HepG2 (cell line): ENCODE measurements at regions not wholly inside any gene's neighbourhood (a gene's known extent, or its start where the extent isn't known, plus 50 kb on each side); places are given as distances from the start of the nearest gene placed in this dataset.

Experiments used
- ATAC-seq: fragments of 200-7000 bp; cut with Tn5 transposase; 3 replicates; pipeline ENCODE4 v1.9.1; 2020; ENCODE audit warnings: mild to moderate bottlenecking, moderate library complexity
- BruUV-seq: library from RNA; stranded (reverse); fragments of 400-500 nt; replicated peaks from 2 replicates; lab custom pipeline; 2021; lab: Mats Ljungman, UMichigan
- CTCF ChIA-PET: fragments of 300-600 bp; formaldehyde crosslinking; extraction: SDS; loops from one replicate; lab custom pipeline; 2021; ENCODE audit warnings: low total read pairs, inconsistent platforms, low intra/inter-chr PET ratio; lab: Yijun Ruan, JAX
- POLR2A ChIA-PET: fragments of 350-600 bp; sonication (Branson Sonifier 250); formaldehyde crosslinking; loops from one replicate; lab custom pipeline; 2020; ENCODE audit warnings: antibody characterized with exemption, inconsistent platforms; lab: Yijun Ruan, JAX
- DNase-seq: peaks from one replicate; pipeline ENCODE4 v3.0.0-alpha.2; 2015; ENCODE audit warnings: low spot score
- FAIRE-seq: peaks from 3 replicates; lab custom pipeline; 2011; peaks lifted over from hg19 to GRCh38; lab: Jason Lieb, UNC
- H2AFZ ChIP-seq: one replicate; pipeline ENCODE4 v1.6.1; 2011; ENCODE audit warnings: low read length, inconsistent platforms
- H3K27ac ChIP-seq: fragments of 300-600 bp; 3 replicates; pipeline ENCODE4 v1.8.0; 2011; ENCODE audit warnings: mixed run types, mild to moderate bottlenecking, mixed read lengths, low read length, inconsistent platforms; ENCODE audit not compliant: insufficient read depth; ENCODE audit errors: extremely low read length
- H3K27me3 ChIP-seq, 2 experiments: fragments of 200-600 bp in 1 of 2; 2 replicates in 1 of 2; 3 replicates in 1 of 2; pipeline versions ENCODE4 v1.6.0 to v1.8.0; 2011; ENCODE audit warnings: low read length in 2 of 2, mild to moderate bottlenecking in 2 of 2, moderate library complexity in 2 of 2, inconsistent platforms in 1 of 2; ENCODE audit not compliant: insufficient read depth in 2 of 2, control insufficient read depth in 1 of 2
- H3K36me3 ChIP-seq, 2 experiments: fragments of 200-600 bp in 1 of 2; replicated peaks in 1 of 2; 2 replicates in 1 of 2; 3 replicates in 1 of 2; pipeline versions ENCODE4 v1.5.1 to v1.8.0; 2011; ENCODE audit warnings: low read length in 2 of 2, inconsistent platforms in 1 of 2; ENCODE audit not compliant: insufficient read depth in 2 of 2, control insufficient read depth in 1 of 2
- H3K4me1 ChIP-seq: 2 replicates; pipeline ENCODE4 v1.5.1; 2012; ENCODE audit warnings: low read length, inconsistent platforms; ENCODE audit not compliant: insufficient read depth
- H3K4me2 ChIP-seq: 2 replicates; pipeline ENCODE4 v1.6.0; 2011; ENCODE audit warnings: low read depth, low read length, inconsistent platforms
- H3K4me3 ChIP-seq, 3 experiments: fragments of 200-600 bp in 1 of 3; sonication (generic), shearing (Covaris generic) in 1 of 3; replicated peaks in 1 of 3; 2 replicates each; pipeline ENCODE4 v1.5.1; 2011 to 2016; ENCODE audit warnings: low read length in 3 of 3, inconsistent platforms in 2 of 3, low read depth in 2 of 3, mild to moderate bottlenecking in 2 of 3, control low read depth in 1 of 3, mixed read lengths in 1 of 3; ENCODE audit not compliant: insufficient read depth in 1 of 3
- H3K79me2 ChIP-seq: one replicate; pipeline ENCODE4 v1.6.1; 2011; ENCODE audit warnings: low read length, inconsistent platforms; ENCODE audit not compliant: insufficient read depth
- H3K9ac ChIP-seq: 2 replicates; pipeline ENCODE4 v1.6.0; 2011; ENCODE audit warnings: mild to moderate bottlenecking, low read depth, low read length, inconsistent platforms; ENCODE audit not compliant: insufficient read depth
- H3K9me3 ChIP-seq: 2 replicates; pipeline ENCODE4 v1.5.1; 2012; ENCODE audit warnings: mild to moderate bottlenecking, low read length
- H4K20me1 ChIP-seq: 2 replicates; pipeline ENCODE4 v1.6.0; 2011; ENCODE audit warnings: inconsistent platforms, mild to moderate bottlenecking, low read length, moderate library complexity; ENCODE audit not compliant: insufficient read depth
- CSRNP1 ChIP-seq: sonication (generic); formaldehyde crosslinking; IDR thresholded peaks from 2 replicates; pipeline ENCODE4 v1.8.1; 2023; ENCODE audit warnings: mild to moderate bottlenecking, missing genetic modification reagents
- FOXP4 ChIP-seq: sonication (generic); formaldehyde crosslinking; IDR thresholded peaks from 2 replicates; pipeline ENCODE4 v1.4.0; 2020; ENCODE audit warnings: missing genetic modification reagents
- HMG20B ChIP-seq: conservative IDR thresholded peaks from 2 replicates; pipeline ENCODE4 v1.6.1; 2016; ENCODE audit warnings: missing genetic modification reagents, missing compliant biosample characterization
- NFKB2 ChIP-seq: sonication (generic); formaldehyde crosslinking; IDR thresholded peaks from 2 replicates; pipeline ENCODE4 v1.4.0; 2020; ENCODE audit warnings: missing genetic modification reagents, borderline replicate concordance
- NFKBIZ ChIP-seq: IDR thresholded peaks from 2 replicates; pipeline ENCODE4 v1.6.1; 2018; ENCODE audit warnings: missing genetic modification reagents, missing compliant biosample characterization
- PCBP2 ChIP-seq: fragments of 200-400 bp; formaldehyde crosslinking; optimal IDR thresholded peaks from 2 replicates; pipeline ENCODE3; 2018; ENCODE audit warnings: low read length, low read depth; ENCODE audit not compliant: poor library complexity, severe bottlenecking
- SP4 ChIP-seq: sonication (generic); formaldehyde crosslinking; IDR thresholded peaks from 2 replicates; pipeline ENCODE4 v1.8.1; 2023; ENCODE audit warnings: mild to moderate bottlenecking, missing genetic modification reagents
- STAG1 ChIP-seq: sonication (generic); formaldehyde crosslinking; IDR thresholded peaks from 2 replicates; pipeline ENCODE4 v1.4.0; 2020; ENCODE audit warnings: missing genetic modification reagents
- TEAD2 ChIP-seq: sonication (generic); formaldehyde crosslinking; IDR thresholded peaks from 2 replicates; pipeline ENCODE4 v1.9.0; 2021; ENCODE audit warnings: missing genetic modification reagents
- ZKSCAN8 ChIP-seq: IDR thresholded peaks from 2 replicates; pipeline ENCODE4 v1.6.1; 2016; ENCODE audit warnings: borderline replicate concordance, missing genetic modification reagents, missing compliant biosample characterization
- ZNF484 ChIP-seq: sonication (generic); formaldehyde crosslinking; IDR thresholded peaks from 2 replicates; pipeline ENCODE4 v1.5.1; 2020; ENCODE audit warnings: mild to moderate bottlenecking, low read depth, missing genetic modification reagents, borderline replicate concordance
- ZNF512 ChIP-seq: sonication (generic); formaldehyde crosslinking; IDR thresholded peaks from 2 replicates; pipeline ENCODE4 v1.4.0; 2020; ENCODE audit warnings: mild to moderate bottlenecking, missing genetic modification reagents
- ZNF513 ChIP-seq: sonication (generic); formaldehyde crosslinking; conservative IDR thresholded peaks from 2 replicates; pipeline ENCODE4 v1.5.0; 2020; ENCODE audit warnings: missing genetic modification reagents
- ZNF546 ChIP-seq: sonication (generic); formaldehyde crosslinking; conservative IDR thresholded peaks from 2 replicates; pipeline ENCODE4 v1.8.1; 2023; ENCODE audit warnings: mild to moderate bottlenecking, missing genetic modification reagents
- ZSCAN25 ChIP-seq: sonication (generic); formaldehyde crosslinking; IDR thresholded peaks from 2 replicates; pipeline ENCODE4 v1.8.0; 2022; ENCODE audit warnings: mild to moderate bottlenecking, missing genetic modification reagents
- WGBS: methylation state at CpG from one replicate; pipeline ENCODE4 v1.1.6; 2017; ENCODE audit warnings: low lambda C conversion rate; 5-methylcytosine and 5-hydroxymethylcytosine counted together
- in situ Hi-C: cut with HindIII; loops from 2 replicates; pipeline ENCODE4 v1.10.0; 2017; ENCODE audit warnings: low pct_unique_long_range_greater_than_20kb; ENCODE audit not compliant: extremely low pct_ligation_motif_present
- intact Hi-C: fragments of 100-400 bp; cut with micrococcal nuclease; formaldehyde crosslinking; loops from one replicate; pipeline ENCODE4 v1.10.0; 2022; ENCODE audit not compliant: unreplicated experiment

- Histone ChIP-seq H3K4me3 (no peak overlapping the region), H3K27me3 (no peaks in the 10 kb centered on the region; a peak in 1 of 5 replicates), H3K79me2 (no peaks in the 10 kb centered on the region), H3K9ac (no peak overlapping the region), H3K4me2 (no peak overlapping the region), H3K36me3 (no peaks in the 10 kb centered on the region), H4K20me1 (no peaks in the 10 kb centered on the region), H2AFZ (no peak overlapping the region), H3K9me3 (no peaks in the 10 kb centered on the region), H3K27ac (no peak overlapping the region), H3K4me1 (no peaks in the 10 kb centered on the region)
- 37% methylated on average over 3 of the region's 3 CpGs for WGBS
- ATAC-seq: no peak
- FAIRE-seq: no peak
- ChIA-PET CTCF (no interaction called here), POLR2A (no interaction called here)
- DNase-seq: no peak
- intact Hi-C loops (no loop called here), in situ Hi-C loops (no loop called here)
- TF ChIP-seq ZNF512 (CRISPR knock-in tag) (no peak), ZKSCAN8 (CRISPR knock-in tag) (no peak), PCBP2 (no peak), CSRNP1 (no peak), ZSCAN25 (no peak), HMG20B (no peak), NFKBIZ (CRISPR knock-in tag) (no peak), ZNF484 (no peak), ZNF546 (CRISPR knock-in tag) (no peak), ZNF513 (no peak), FOXP4 (CRISPR knock-in tag) (no peak), SP4 (CRISPR knock-in tag) (no peak), STAG1 (CRISPR knock-in tag) (no peak), NFKB2 (CRISPR knock-in tag) (no peak), TEAD2 (CRISPR knock-in tag) (no peak)
- no TSS peak for BruUV-seq
Observed at GRCh38 chr10:113469796-113470195, 83.1 kb upstream of the HABP2 start.
